ENCODE measurements at regions not wholly inside any gene's neighbourhood (a gene's known extent, or its start where the extent isn't known, plus 50 kb on each side); places are given as distances from the start of the nearest gene placed in this dataset.
"Not testable (repeated sequence)": the region's sequence is repeated elsewhere in the genome, so short reads cannot be mapped to it uniquely, and the experiment has no call there.

DNA sequence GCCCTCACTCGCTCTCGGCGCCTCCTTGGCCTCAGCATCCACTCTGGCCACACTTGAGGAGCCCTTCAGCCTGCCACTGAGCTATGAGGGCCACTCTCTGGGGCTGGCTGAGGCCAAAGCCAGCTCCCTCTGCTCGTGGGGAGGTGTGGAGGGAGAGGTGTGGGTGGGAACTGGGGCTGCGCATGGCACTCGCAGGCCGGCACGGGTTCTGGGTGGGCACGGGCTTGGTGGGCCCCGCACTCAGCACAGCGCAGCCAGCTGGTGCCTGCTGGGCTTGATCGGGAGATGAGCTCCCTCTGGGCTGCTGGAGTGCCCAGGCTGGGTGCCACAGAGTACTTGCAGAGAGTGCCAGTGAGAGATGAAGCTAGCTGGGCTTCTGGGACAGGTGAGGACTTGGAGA lies 875.5 kb downstream of the XPNPEP1 start:
- H3K4me1 ChIP-seq (ENCODE audit: control insufficient read depth in 1 of 2, insufficient read depth in 2 of 2, low read length in 2 of 2), result no peaks in the 10 kb centered on the region
- ATAC-seq (no peak), DNase-seq (ENCODE audit: low read depth, low spot score) (no peak)
- no peaks in the 10 kb centered on the region for H4K20me1 ChIP-seq (ENCODE audit: insufficient read depth)
- no peak overlapping the region for H3K27ac ChIP-seq (ENCODE audit: low read depth, low read length)
- H3K9me3 ChIP-seq (ENCODE audit: control insufficient read depth in 1 of 2, insufficient read depth in 1 of 2, low read depth in 1 of 2, low read length in 2 of 2), result peaks cover 8 to 21% of the 10 kb centered on the region in 2 experiments; a peak in 2 of 4 replicates
- CTCF ChIA-PET, result no interaction called here
- intact Hi-C loops (cut with micrococcal nuclease), result no loop called here
- TF ChIP-seq RAD21 (IDR thresholded peaks at IDR 0.05; ENCODE audit: low read depth) (no peak), POLR2AphosphoS5 (IDR thresholded peaks at IDR 0.05; ENCODE audit: low read depth, low read length) (no peak), EZH2 (IDR thresholded peaks at IDR 0.05) (no peak), TCF7L2 (IDR thresholded peaks at IDR 0.05; ENCODE audit: borderline replicate concordance, extremely low read depth, insufficient read depth, insufficient read length) (no peak)
- TF ChIP-seq, protein P1, sequence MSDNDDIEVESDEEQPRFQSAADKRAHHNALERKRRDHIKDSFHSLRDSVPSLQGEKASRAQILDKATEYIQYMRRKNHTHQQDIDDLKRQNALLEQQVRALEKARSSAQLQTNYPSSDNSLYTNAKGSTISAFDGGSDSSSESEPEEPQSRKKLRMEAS (IDR thresholded peaks at IDR 0.05), result no peak
- TF ChIP-seq, protein P2, sequence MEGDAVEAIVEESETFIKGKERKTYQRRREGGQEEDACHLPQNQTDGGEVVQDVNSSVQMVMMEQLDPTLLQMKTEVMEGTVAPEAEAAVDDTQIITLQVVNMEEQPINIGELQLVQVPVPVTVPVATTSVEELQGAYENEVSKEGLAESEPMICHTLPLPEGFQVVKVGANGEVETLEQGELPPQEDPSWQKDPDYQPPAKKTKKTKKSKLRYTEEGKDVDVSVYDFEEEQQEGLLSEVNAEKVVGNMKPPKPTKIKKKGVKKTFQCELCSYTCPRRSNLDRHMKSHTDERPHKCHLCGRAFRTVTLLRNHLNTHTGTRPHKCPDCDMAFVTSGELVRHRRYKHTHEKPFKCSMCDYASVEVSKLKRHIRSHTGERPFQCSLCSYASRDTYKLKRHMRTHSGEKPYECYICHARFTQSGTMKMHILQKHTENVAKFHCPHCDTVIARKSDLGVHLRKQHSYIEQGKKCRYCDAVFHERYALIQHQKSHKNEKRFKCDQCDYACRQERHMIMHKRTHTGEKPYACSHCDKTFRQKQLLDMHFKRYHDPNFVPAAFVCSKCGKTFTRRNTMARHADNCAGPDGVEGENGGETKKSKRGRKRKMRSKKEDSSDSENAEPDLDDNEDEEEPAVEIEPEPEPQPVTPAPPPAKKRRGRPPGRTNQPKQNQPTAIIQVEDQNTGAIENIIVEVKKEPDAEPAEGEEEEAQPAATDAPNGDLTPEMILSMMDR (IDR thresholded peaks at IDR 0.05 in 2 of 3, conservative IDR thresholded peaks at IDR 0.05 in 1 of 3; ENCODE audit: borderline replicate concordance in 1 of 3, insufficient read depth in 1 of 3, low read depth in 2 of 3, low read length in 2 of 3), result no peak
- H3K27me3 ChIP-seq (ENCODE audit: insufficient read depth, low read length), result no peaks in the 10 kb centered on the region
- no peak overlapping the region for H3K4me3 ChIP-seq (replicated peaks in 1 of 2; ENCODE audit: low read depth in 1 of 2, low read length in 2 of 2)
- no peaks in the 10 kb centered on the region for H3K36me3 ChIP-seq (ENCODE audit: control insufficient read depth in 1 of 2, insufficient read depth in 2 of 2, low read length in 2 of 2)
- H3K79me2 ChIP-seq (ENCODE audit: insufficient read depth, low read length), result no peaks in the 10 kb centered on the region
- H3K9me2 ChIP-seq (ENCODE audit: insufficient read depth), result no peaks in the 10 kb centered on the region
- no peak overlapping the region for H3K4me2 ChIP-seq (ENCODE audit: low read length)
- RAD21 ChIA-PET (ENCODE audit: low non-redundant PET in 1 of 2, low total read pairs in 2 of 2, uncharacterized antibody in 2 of 2, unreplicated experiment in 2 of 2), result no interaction called here
- POLR2A ChIA-PET, result no interaction called here
- BruUV-seq (replicated peaks), result no TSS peak
- H3K9ac ChIP-seq (ENCODE audit: low read length), result no peak overlapping the region
- H2AFZ ChIP-seq (ENCODE audit: low read depth, low read length, poor library complexity, severe bottlenecking), result no peak overlapping the region

DNA sequence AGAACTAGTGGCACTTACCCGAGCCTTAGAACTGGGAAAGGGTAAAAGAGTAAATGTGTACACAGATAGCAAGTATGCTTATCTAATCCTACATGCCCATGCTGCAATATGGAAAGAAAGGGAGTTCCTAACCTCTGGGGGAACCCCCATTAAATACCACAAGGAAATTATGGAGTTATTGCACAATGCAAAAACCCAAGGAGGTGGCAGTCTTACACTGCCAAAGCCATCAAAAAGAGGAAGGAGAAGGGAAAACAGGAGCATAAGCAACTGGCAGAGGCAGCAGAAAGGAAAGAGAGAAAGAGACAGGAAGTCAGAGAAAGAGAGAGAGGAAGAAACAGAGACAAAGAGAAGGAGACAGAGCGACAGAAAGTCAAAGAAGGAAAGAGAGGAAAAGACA lies 876.9 kb downstream of the XPNPEP1 start:
- BruUV-seq (replicated peaks); H3K79me2 ChIP-seq (ENCODE audit: insufficient read depth, low read length): not testable (repeated sequence)

More for the DNA sequence above, 876.9 kb downstream of the XPNPEP1 start:
- H2AFZ ChIP-seq (ENCODE audit: low read depth, low read length, poor library complexity, severe bottlenecking); H4K20me1 ChIP-seq (ENCODE audit: insufficient read depth); CTCF ChIA-PET; H3K27me3 ChIP-seq (ENCODE audit: insufficient read depth, low read length); H3K4me1 ChIP-seq (ENCODE audit: control insufficient read depth in 1 of 2, insufficient read depth in 2 of 2, low read length in 2 of 2); H3K4me3 ChIP-seq (replicated peaks in 1 of 2; ENCODE audit: low read depth in 1 of 2, low read length in 2 of 2); H3K36me3 ChIP-seq (ENCODE audit: control insufficient read depth in 1 of 2, insufficient read depth in 2 of 2, low read length in 2 of 2); H3K9ac ChIP-seq (ENCODE audit: low read length); RAD21 ChIA-PET (ENCODE audit: low non-redundant PET in 1 of 2, low total read pairs in 2 of 2, uncharacterized antibody in 2 of 2, unreplicated experiment in 2 of 2); H3K9me2 ChIP-seq (ENCODE audit: insufficient read depth); POLR2A ChIA-PET; DNase-seq (ENCODE audit: low read depth, low spot score); H3K27ac ChIP-seq (ENCODE audit: low read depth, low read length); ATAC-seq; H3K4me2 ChIP-seq (ENCODE audit: low read length); intact Hi-C loops (cut with micrococcal nuclease): not testable (repeated sequence)
- peaks cover 8 to 14% of the 10 kb centered on the region in 2 experiments; a peak in 2 of 4 replicates for H3K9me3 ChIP-seq (ENCODE audit: control insufficient read depth in 1 of 2, insufficient read depth in 1 of 2, low read depth in 1 of 2, low read length in 2 of 2)

Data from HCT116 (cell line).